Upper lobe of left lung (tissue), 6 donors: ENCODE measurements at regions not wholly inside any gene's neighbourhood (a gene's known extent, or its start where the extent isn't known, plus 50 kb on each side); places are given as distances from the start of the nearest gene placed in this dataset.

Experiments
- ATAC-seq, 2 donors: fragments of 200-7000 bp; cut with Tn5 transposase; one replicate each; pipeline ENCODE4 v1.9.1; 2022; ENCODE audit warnings: mild to moderate bottlenecking in 2 of 2, moderate library complexity in 2 of 2; ENCODE audit not compliant: low FRiP score in 2 of 2
- DNase-seq, 2 donors: peaks; one replicate each; pipeline ENCODE4 v3.0.0-alpha.2; 2019 to 2020
- H3K27ac ChIP-seq, 4 donors: fragments of 200-600 bp; sonication (generic); one replicate each; pipeline ENCODE4 v1.5.1; 2016 to 2019
- H3K27me3 ChIP-seq, 4 donors: fragments of 200-600 bp; sonication (generic); one replicate each; pipeline ENCODE4 v1.5.1; 2017 to 2019
- H3K36me3 ChIP-seq, 4 donors: fragments of 200-600 bp; sonication (generic); one replicate each; pipeline ENCODE4 v1.5.1; 2016 to 2019
- H3K4me1 ChIP-seq, 4 donors: fragments of 200-600 bp; sonication (generic); one replicate each; pipeline ENCODE4 v1.5.1; 2018 to 2019
- H3K4me3 ChIP-seq, 4 donors: fragments of 200-600 bp; sonication (generic); one replicate each; pipeline ENCODE4 v1.5.1; 2017 to 2019; ENCODE audit warnings: mild to moderate bottlenecking in 2 of 4, moderate library complexity in 1 of 4
- H3K9me3 ChIP-seq, 4 donors: fragments of 200-600 bp; sonication (generic); one replicate each; pipeline ENCODE4 v1.5.1; 2018 to 2019
- CTCF ChIP-seq, 6 experiments: fragments of 450-650 bp in 4 of 6; fragments of 200-600 bp in 2 of 6; sonication (generic) in 2 of 6; IDR thresholded peaks; one replicate each; pipeline ENCODE4 v1.5.1; 2016 to 2019; ENCODE audit warnings: antibody characterized with exemption in 6 of 6
- EP300 ChIP-seq, 4 donors: sonication (generic); formaldehyde crosslinking; IDR thresholded peaks; one replicate each; pipeline ENCODE4 v1.5.1; 2017; ENCODE audit warnings: antibody characterized with exemption in 4 of 4, control low read depth in 2 of 4
- POLR2A ChIP-seq, 4 donors: fragments of 450-650 bp; IDR thresholded peaks; one replicate each; pipeline ENCODE4 v1.5.1; 2016 to 2017; ENCODE audit warnings: antibody characterized with exemption in 4 of 4, mild to moderate bottlenecking in 2 of 4
- POLR2AphosphoS5 ChIP-seq, 2 donors: sonication (generic); formaldehyde crosslinking; IDR thresholded peaks; one replicate each; pipeline ENCODE4 v1.5.1; 2017; ENCODE audit warnings: antibody characterized with exemption in 2 of 2
- WGBS, 2 donors: methylation state at CpG; one replicate each; pipeline ENCODE4 v1.1.5; 2017 to 2018; 5-methylcytosine and 5-hydroxymethylcytosine counted together
- donor health status: DM: no; HTN: no; CAD: no; lungs with moderate emphysema.
- donor health status: DM: no; HTN: yes; CAD: no; lungs with severe emphysema.

DNA sequence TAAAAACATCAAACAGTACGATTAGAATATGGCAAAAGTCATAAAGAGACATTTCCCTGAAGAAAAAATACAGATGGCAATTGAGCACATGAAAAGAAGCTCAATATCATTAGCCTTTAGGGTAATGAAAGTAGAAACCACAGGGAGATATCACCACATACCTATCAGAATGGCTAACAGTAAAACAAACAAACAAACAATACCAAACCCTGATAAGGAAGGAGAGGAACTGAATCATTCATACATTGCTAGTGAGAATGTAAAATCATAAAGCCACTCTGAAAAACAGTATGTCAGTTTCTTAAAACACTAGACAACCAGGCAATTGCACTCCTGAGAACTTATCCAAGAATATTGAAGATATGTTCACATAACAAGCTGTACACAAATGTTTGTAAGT is 1342.5 kb upstream of the SLC10A2 start:
- no peaks in the 10 kb centered on the region for H3K36me3 ChIP-seq
- no peaks in the 10 kb centered on the region for H3K4me1 ChIP-seq
- no peaks in the 10 kb centered on the region for H3K9me3 ChIP-seq
- TF ChIP-seq POLR2A (IDR thresholded peaks at IDR 0.05) (no peak), CTCF (IDR thresholded peaks at IDR 0.05) (no peak), EP300 (IDR thresholded peaks at IDR 0.05) (no peak)
- WGBS, 2 donors: 60 to 73% methylated on average over 1 of the region's 1 CpG
- DNase-seq: no peak
- no peaks in the 10 kb centered on the region for H3K27me3 ChIP-seq
- no peak overlapping the region for H3K4me3 ChIP-seq
- H3K27ac ChIP-seq: no peak overlapping the region
- ATAC-seq: no peak

DNA sequence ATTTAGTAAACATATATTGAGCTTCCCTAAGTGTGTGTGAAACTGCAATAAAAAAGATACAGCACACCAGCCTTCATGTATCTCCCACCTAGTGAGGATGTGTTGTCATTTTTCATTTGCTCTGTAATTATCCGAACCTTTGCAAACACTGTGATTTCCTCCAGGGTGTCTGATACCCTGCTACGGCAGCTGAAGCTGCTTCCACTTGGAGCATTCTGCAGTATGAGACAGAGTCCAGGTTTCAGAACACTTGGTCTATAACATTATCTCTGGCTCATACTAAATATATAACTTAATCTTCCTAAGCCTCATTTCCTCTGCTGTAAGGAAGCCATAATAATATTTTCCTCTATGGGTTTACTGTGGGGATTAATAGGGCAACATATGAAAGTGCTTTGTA is 1338.1 kb upstream of the SLC10A2 start:
- H3K4me1 ChIP-seq: no peaks in the 10 kb centered on the region
- no peaks in the 10 kb centered on the region for H3K36me3 ChIP-seq
- H3K9me3 ChIP-seq: no peaks in the 10 kb centered on the region
- 50 to 75% methylated on average over 2 of the region's 2 CpGs for WGBS, 2 donors
- no peak overlapping the region for H3K27ac ChIP-seq
- no peak for DNase-seq
- no peak overlapping the region for H3K4me3 ChIP-seq
- no peak for ATAC-seq
- TF ChIP-seq POLR2A (IDR thresholded peaks at IDR 0.05): no peak
- TF ChIP-seq CTCF (IDR thresholded peaks at IDR 0.05): no peak
- no peak for TF ChIP-seq EP300 (IDR thresholded peaks at IDR 0.05)
- no peak for TF ChIP-seq POLR2AphosphoS5 (IDR thresholded peaks at IDR 0.05)
- H3K27me3 ChIP-seq: no peaks in the 10 kb centered on the region

DNA sequence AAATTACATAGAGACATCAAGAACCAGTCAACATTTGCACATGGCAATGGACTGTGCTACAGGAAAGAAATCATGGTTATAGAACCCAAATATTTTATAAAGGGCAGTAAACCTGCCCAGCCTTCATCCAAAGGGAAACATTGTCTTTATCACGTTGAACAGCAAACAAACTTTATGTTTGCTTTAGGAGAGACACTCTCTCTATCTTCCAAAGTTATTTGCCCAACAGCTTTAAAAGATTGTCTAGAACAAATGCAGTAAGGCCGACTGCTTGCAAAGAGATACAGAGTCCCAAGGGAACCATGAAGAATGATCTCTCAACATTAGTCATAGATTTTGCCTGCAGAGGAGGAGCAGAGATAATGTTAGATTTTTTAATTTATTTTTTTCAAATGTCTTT is 1323.5 kb upstream of the SLC10A2 start:
- H3K9me3 ChIP-seq: no peaks in the 10 kb centered on the region
- ATAC-seq (peak in 1 of 2 donors; percentile 53), DNase-seq (no peak)
- H3K36me3 ChIP-seq: no peaks in the 10 kb centered on the region
- H3K4me3 ChIP-seq: no peak overlapping the region
- no peak overlapping the region for H3K27ac ChIP-seq
- no peaks in the 10 kb centered on the region for H3K27me3 ChIP-seq
- 49 to 50% methylated on average over 2 of the region's 2 CpGs for whole genome bisulfite sequencing, 2 donors
- H3K4me1 ChIP-seq: no peaks in the 10 kb centered on the region
- TF ChIP-seq EP300 (IDR thresholded peaks at IDR 0.05): no peak
- TF ChIP-seq CTCF (IDR thresholded peaks at IDR 0.05): no peak
- TF ChIP-seq POLR2AphosphoS5 (IDR thresholded peaks at IDR 0.05): no peak
- TF ChIP-seq POLR2A (IDR thresholded peaks at IDR 0.05): no peak

GRCh38 chr13:104387510-104387909 is 1321.3 kb upstream of the SLC10A2 start:
- 91 to 92% methylated on average over 3 of the region's 3 CpGs for WGBS, 2 donors
- no peak for DNase-seq
- no peak for ATAC-seq

More at GRCh38 chr13:104387510-104387909, 1321.3 kb upstream of the SLC10A2 start:
- no peak overlapping the region for H3K4me3 ChIP-seq
- H3K27ac ChIP-seq: no peak overlapping the region
- TF ChIP-seq CTCF (IDR thresholded peaks at IDR 0.05) (no peak), POLR2AphosphoS5 (IDR thresholded peaks at IDR 0.05) (no peak), POLR2A (IDR thresholded peaks at IDR 0.05) (no peak), EP300 (IDR thresholded peaks at IDR 0.05) (no peak)
- no peaks in the 10 kb centered on the region for H3K9me3 ChIP-seq
- no peaks in the 10 kb centered on the region for H3K27me3 ChIP-seq
- no peaks in the 10 kb centered on the region for H3K4me1 ChIP-seq
- no peaks in the 10 kb centered on the region for H3K36me3 ChIP-seq
